K562 (cell line): ENCODE measurements at regions not wholly inside any gene's neighbourhood (a gene's known extent, or its start where the extent isn't known, plus 50 kb on each side); places are given as distances from the start of the nearest gene placed in this dataset.

Experiments
- ATAC-seq: fragments of 200-7000 bp; cut with Tn5 transposase; 3 replicates; pipeline ENCODE4 v1.9.1; 2020; ENCODE audit warnings: moderate library complexity
- BruUV-seq: library from RNA; stranded (reverse); fragments of 400-500 nt; replicated peaks from 2 replicates; lab custom pipeline; 2021; lab: Mats Ljungman, UMichigan
- CTCF ChIA-PET: fragments of 300-600 bp; formaldehyde crosslinking; extraction: SDS; loops from one replicate; lab custom pipeline; 2021; ENCODE audit warnings: low intra/inter-chr PET ratio; lab: Yijun Ruan, JAX
- POLR2A ChIA-PET: fragments of 300-600, 350-650 bp; sonication (Branson Sonifier 250); formaldehyde crosslinking; extraction: SDS; loops from one replicate; lab custom pipeline; 2021; ENCODE audit warnings: antibody characterized with exemption, inconsistent platforms; lab: Yijun Ruan, JAX
- DNase-seq, 4 experiments: peaks; one replicate each; pipeline versions ENCODE4 v3.0.0 to v3.0.0-alpha.2; 2011 to 2018; ENCODE audit warnings: low spot score in 3 of 4, mixed read lengths in 3 of 4; ENCODE audit errors: extremely low read depth in 1 of 4
- FAIRE-seq: peaks from 2 replicates; lab custom pipeline; 2011; peaks lifted over from hg19 to GRCh38; lab: Jason Lieb, UNC
- H2AFZ ChIP-seq: 2 replicates; pipeline ENCODE4 v1.6.0; 2011; ENCODE audit warnings: low read depth, low read length, control low read depth, inconsistent platforms
- H3K27ac ChIP-seq: fragments of 200-600 bp; 3 replicates; pipeline ENCODE4 v1.8.0; 2011; ENCODE audit warnings: low read depth, mild to moderate bottlenecking, control low read depth, inconsistent platforms, low read length, moderate library complexity, mixed read lengths; ENCODE audit errors: extremely low read depth
- H3K27me3 ChIP-seq, 2 experiments: fragments of 300-600 bp in 1 of 2; 2 replicates in 1 of 2; 3 replicates in 1 of 2; pipeline versions ENCODE4 v1.6.0 to v1.8.0; 2011; ENCODE audit warnings: inconsistent platforms in 2 of 2, low read length in 2 of 2, mild to moderate bottlenecking in 1 of 2, mixed read lengths in 1 of 2, moderate library complexity in 1 of 2; ENCODE audit not compliant: control insufficient read depth in 2 of 2, insufficient read depth in 2 of 2
- H3K36me3 ChIP-seq: fragments of 300-600 bp; 3 replicates; pipeline ENCODE4 v1.8.0; 2011; ENCODE audit warnings: mild to moderate bottlenecking, low read length, inconsistent platforms; ENCODE audit not compliant: control insufficient read depth, insufficient read depth
- H3K4me1 ChIP-seq, 2 experiments: fragments of 200-600 bp in 1 of 2; replicated peaks in 1 of 2; 2 replicates in 1 of 2; 3 replicates in 1 of 2; pipeline versions ENCODE4 v1.5.1 to v1.8.0; 2011; ENCODE audit warnings: inconsistent platforms in 2 of 2, low read length in 2 of 2, mild to moderate bottlenecking in 1 of 2, mixed read lengths in 1 of 2, moderate library complexity in 1 of 2; ENCODE audit not compliant: control insufficient read depth in 2 of 2, insufficient read depth in 2 of 2
- H3K4me2 ChIP-seq: 2 replicates; pipeline ENCODE4 v1.6.1; 2011; ENCODE audit warnings: low read length, control low read depth, inconsistent platforms, mixed read lengths; ENCODE audit not compliant: insufficient read depth
- H3K4me3 ChIP-seq: fragments of 200-600 bp; sonication (generic), shearing (Covaris generic); 2 replicates; pipeline ENCODE4 v1.5.1; 2016; ENCODE audit warnings: control low read depth, inconsistent platforms
- H3K79me2 ChIP-seq: fragments of 200-600 bp; 3 replicates; pipeline ENCODE4 v1.8.0; 2011; ENCODE audit warnings: low read length, inconsistent platforms; ENCODE audit not compliant: control insufficient read depth, insufficient read depth
- H3K9ac ChIP-seq, 2 experiments: 2 replicates each; pipeline versions ENCODE4 v1.6.0 to v1.6.1; 2011; ENCODE audit warnings: low read depth in 2 of 2, low read length in 2 of 2, control low read depth in 1 of 2, inconsistent platforms in 1 of 2, mild to moderate bottlenecking in 1 of 2, mixed read lengths in 1 of 2; ENCODE audit not compliant: insufficient read depth in 1 of 2
- H3K9me1 ChIP-seq: one replicate; pipeline ENCODE4 v1.6.0; 2011; ENCODE audit warnings: inconsistent platforms, mild to moderate bottlenecking, low read length, moderate library complexity; ENCODE audit not compliant: control insufficient read depth, insufficient read depth
- H3K9me3 ChIP-seq: replicated peaks from 2 replicates; pipeline ENCODE4 v1.5.1; 2011; ENCODE audit warnings: low read depth, low read length, inconsistent platforms; ENCODE audit not compliant: control insufficient read depth, insufficient read depth
- H4K20me1 ChIP-seq: replicated peaks from 2 replicates; pipeline ENCODE4 v1.6.1; 2011; ENCODE audit warnings: low read length, inconsistent platforms, mixed read lengths; ENCODE audit not compliant: control insufficient read depth, insufficient read depth
- DPF2 ChIP-seq: fragments of 450-650 bp; IDR thresholded peaks from 2 replicates; pipeline ENCODE4 v1.6.1; 2016
- HDAC6 ChIP-seq: IDR thresholded peaks from 2 replicates; pipeline ENCODE4 v1.6.1; 2012; ENCODE audit warnings: low read depth, mild to moderate bottlenecking, control low read depth, inconsistent platforms, low read length, moderate library complexity
- TCF7 ChIP-seq: sonication (generic); IDR thresholded peaks from 2 replicates; pipeline ENCODE4 v1.6.1; 2016; ENCODE audit warnings: antibody characterized with exemption, borderline replicate concordance
- THAP7 ChIP-seq: fragments of 250-450 bp; sonication (Bioruptor Pico); IDR thresholded peaks from 2 replicates; pipeline ENCODE4 v1.5.0; 2021
- TSC22D4 ChIP-seq: fragments of 450-650 bp; IDR thresholded peaks from 2 replicates; pipeline ENCODE4 v1.6.1; 2016; ENCODE audit warnings: missing genetic modification characterization, missing biosample characterization, control low read depth
- U2AF2 ChIP-seq: fragments of 200-400 bp; formaldehyde crosslinking; optimal IDR thresholded peaks from 2 replicates; pipeline ENCODE3; 2017; ENCODE audit warnings: low read depth, mild to moderate bottlenecking, low read length
- ZBTB8A ChIP-seq: fragments of 450-650 bp; IDR thresholded peaks from 2 replicates; pipeline ENCODE4 v1.6.1; 2018; ENCODE audit warnings: mild to moderate bottlenecking, moderate library complexity; ENCODE audit not compliant: partially characterized antibody
- ZHX1 ChIP-seq: fragments of 150-350 bp; conservative IDR thresholded peaks from 2 replicates; pipeline ENCODE4 v1.6.1; 2014; ENCODE audit warnings: low read length
- ZKSCAN1 ChIP-seq: fragments of 150-350 bp; IDR thresholded peaks from 2 replicates; pipeline ENCODE4 v1.6.1; 2016; ENCODE audit warnings: low read depth, low read length
- ZNF507 ChIP-seq: conservative IDR thresholded peaks from 2 replicates; pipeline ENCODE4 v1.6.1; 2017; ENCODE audit warnings: missing genetic modification characterization, missing compliant biosample characterization
- ZNF511 ChIP-seq: sonication (generic); formaldehyde crosslinking; IDR thresholded peaks from 2 replicates; pipeline ENCODE4 v1.8.0; 2022; ENCODE audit warnings: mild to moderate bottlenecking, missing genetic modification reagents
- ZNF76 ChIP-seq: fragments of 250-450 bp; sonication (Bioruptor Pico); IDR thresholded peaks from 2 replicates; pipeline ENCODE4 v1.4.0; 2020; ENCODE audit warnings: mild to moderate bottlenecking, moderate library complexity, borderline replicate concordance
- WGBS: fragments of 100-300 bp; shearing (Covaris generic); methylation state at CpG from one replicate; pipeline ENCODE4 v1.1.6; 2016; ENCODE audit warnings: low coverage, mixed read lengths; ENCODE audit not compliant: insufficient coverage; ENCODE audit errors: missing lambda C conversion rate; 5-methylcytosine and 5-hydroxymethylcytosine counted together
- in situ Hi-C: fragments of 300-500 bp; cut with MboI; formaldehyde crosslinking; loops from 4 replicates; pipeline ENCODE4 v1.15.0; 2018; ENCODE audit warnings: inconsistent platforms, mixed read lengths
- intact Hi-C: fragments of 100-400 bp; cut with micrococcal nuclease; formaldehyde crosslinking; loops from 2 replicates; pipeline ENCODE4 v1.14.2; 2022

GRCh38 chr2:21890041-21890440, 766.3 kb downstream of the TDRD15 start:
- no peaks in the 10 kb centered on the region for H3K79me2 ChIP-seq
- H4K20me1 ChIP-seq = no peaks in the 10 kb centered on the region
- no peak overlapping the region for H3K4me2 ChIP-seq
- H3K27ac ChIP-seq = no peak overlapping the region
- no peak overlapping the region for H2AFZ ChIP-seq
- intact Hi-C loops = no loop called here
- H3K36me3 ChIP-seq = no peaks in the 10 kb centered on the region
- no peaks in the 10 kb centered on the region for H3K27me3 ChIP-seq
- H3K4me1 ChIP-seq = no peaks in the 10 kb centered on the region
- ATAC-seq = no peak
- 4% methylated on average over 6 of the region's 7 CpGs for WGBS
- FAIRE-seq = no peak
- no peak for DNase-seq
- in situ Hi-C loops = no loop called here
- no TSS peak for BruUV-seq
- H3K9ac ChIP-seq = no peak overlapping the region
- no peaks in the 10 kb centered on the region for H3K9me1 ChIP-seq
- H3K9me3 ChIP-seq = no peaks in the 10 kb centered on the region
- H3K4me3 ChIP-seq = no peak overlapping the region
- POLR2A ChIA-PET = no interaction called here
- CTCF ChIA-PET = no interaction called here
- no peak for TF ChIP-seq ZNF511
- TF ChIP-seq, all 486 proteins: peak for 0

- Histone ChIP-seq H3K27me3 (no peaks in the 10 kb centered on the region), H3K27ac (no peak overlapping the region), H3K4me3 (no peak overlapping the region), H4K20me1 (no peaks in the 10 kb centered on the region), H3K36me3 (no peaks in the 10 kb centered on the region), H3K9ac (no peak overlapping the region), H3K9me3 (no peaks in the 10 kb centered on the region), H3K9me1 (no peaks in the 10 kb centered on the region), H3K79me2 (no peaks in the 10 kb centered on the region), H3K4me1 (no peaks in the 10 kb centered on the region), H2AFZ (no peak overlapping the region), H3K4me2 (no peak overlapping the region)
- CTCF ChIA-PET = no interaction called here
- ATAC-seq (no peak), DNase-seq (no peak), FAIRE-seq (no peak)
- intact Hi-C loops = no loop called here
- POLR2A ChIA-PET = no interaction called here
- WGBS = 0% methylated on average over 6 of the region's 6 CpGs
- BruUV-seq = no TSS peak
- in situ Hi-C loops = no loop called here
- TF ChIP-seq HDAC6 (no peak), TCF7 (no peak), ZNF76 (CRISPR knock-in tag) (no peak), U2AF2 (no peak), DPF2 (no peak), ZKSCAN1 (no peak), TSC22D4 (no peak), ZNF507 (no peak), ZBTB8A (no peak), THAP7 (CRISPR knock-in tag) (no peak), ZHX1 (no peak)
These were observed 766.9 kb downstream of the TDRD15 start for GRCh38 chr2:21890716-21891115.
